GM12878 (cell line): ENCODE measurements at regions not wholly inside any gene's neighbourhood (a gene's known extent, or its start where the extent isn't known, plus 50 kb on each side); places are given as distances from the start of the nearest gene placed in this dataset.

Experiments
- BCL11A ChIP-seq: IDR thresholded peaks from 2 replicates; pipeline ENCODE4 v1.6.1; 2011; ENCODE audit warnings: low read depth, low read length
- BMI1 ChIP-seq: fragments of 450-650 bp; IDR thresholded peaks from 2 replicates; pipeline ENCODE4 v1.6.1; 2016; ENCODE audit warnings: mild to moderate bottlenecking, moderate library complexity, borderline replicate concordance
- CHD2 ChIP-seq: IDR thresholded peaks from 2 replicates; pipeline ENCODE4 v1.6.1; 2011; ENCODE audit warnings: low read depth, low read length, improper control_type of control experiment, borderline replicate concordance
- ETV6 ChIP-seq, 2 experiments: fragments of 450-650 bp in 1 of 2; IDR thresholded peaks in 1 of 2; conservative IDR thresholded peaks in 1 of 2; 2 replicates each; pipeline ENCODE4 v1.6.1; 2014; ENCODE audit warnings: antibody characterized with exemption in 1 of 2, borderline replicate concordance in 1 of 2, low read depth in 1 of 2, mild to moderate bottlenecking in 1 of 2, moderate library complexity in 1 of 2
- EZH2 ChIP-seq: IDR thresholded peaks from 2 replicates; pipeline ENCODE4 v1.6.1; 2012; ENCODE audit warnings: low read depth, mild to moderate bottlenecking, control low read depth, inconsistent platforms, low read length, borderline replicate concordance; ENCODE audit not compliant: control insufficient read depth
- GATAD2B ChIP-seq: fragments of 450-650 bp; conservative IDR thresholded peaks from 2 replicates; pipeline ENCODE4 v1.6.1; 2017; ENCODE audit warnings: low read depth, mild to moderate bottlenecking, moderate library complexity
- IRF4 ChIP-seq: IDR thresholded peaks from 2 replicates; pipeline ENCODE4 v1.6.1; 2011; ENCODE audit warnings: low read depth, low read length
- KAT2A ChIP-seq: conservative IDR thresholded peaks from 2 replicates; pipeline ENCODE4 v1.6.1; 2011; ENCODE audit warnings: low read depth, low read length; ENCODE audit not compliant: control insufficient read depth
- KLF5 ChIP-seq: fragments of 450-650 bp; IDR thresholded peaks from 2 replicates; pipeline ENCODE4 v1.6.1; 2014; ENCODE audit warnings: mild to moderate bottlenecking; ENCODE audit not compliant: partially characterized antibody
- NFIC ChIP-seq: IDR thresholded peaks from 2 replicates; pipeline ENCODE4 v1.6.1; 2012; ENCODE audit warnings: low read depth, mild to moderate bottlenecking, inconsistent platforms, low read length, moderate library complexity
- NR2C1 ChIP-seq: fragments of 450-650 bp; IDR thresholded peaks from 2 replicates; pipeline ENCODE4 v1.6.1; 2017; ENCODE audit warnings: antibody characterized with exemption, mild to moderate bottlenecking, moderate library complexity
- NRF1 ChIP-seq: conservative IDR thresholded peaks from 2 replicates; pipeline ENCODE4 v1.6.1; 2011; ENCODE audit warnings: mild to moderate bottlenecking, low read depth, low read length, improper control_type of control experiment
- POLR2AphosphoS2 ChIP-seq: IDR thresholded peaks from 2 replicates; pipeline ENCODE4 v1.6.1; 2011; ENCODE audit warnings: low read depth, mild to moderate bottlenecking, low read length, improper control_type of control experiment, moderate library complexity
- POU2F2 ChIP-seq: IDR thresholded peaks from 3 replicates; pipeline ENCODE4 v1.6.1; 2011; ENCODE audit warnings: low read depth, mild to moderate bottlenecking, low read length, borderline replicate concordance
- SMC3 ChIP-seq: IDR thresholded peaks from 2 replicates; pipeline ENCODE4 v1.6.1; 2011; ENCODE audit warnings: low read length, improper control_type of control experiment, borderline replicate concordance
- SPI1 ChIP-seq: IDR thresholded peaks from 2 replicates; pipeline ENCODE4 v1.6.1; 2011; ENCODE audit warnings: low read depth, mild to moderate bottlenecking, low read length, moderate library complexity, borderline replicate concordance; ENCODE audit not compliant: insufficient read depth
- STAT3 ChIP-seq: IDR thresholded peaks from 2 replicates; pipeline ENCODE4 v1.6.1; 2011; ENCODE audit warnings: low read depth, low read length, improper control_type of control experiment
- USF1 ChIP-seq: IDR thresholded peaks from 2 replicates; pipeline ENCODE4 v1.6.1; 2011; ENCODE audit warnings: borderline replicate concordance, low read depth, mild to moderate bottlenecking, moderate library complexity, mixed read lengths, low read length; ENCODE audit not compliant: insufficient read depth; ENCODE audit errors: extremely low read length
- ZNF274 ChIP-seq: IDR thresholded peaks from one replicate; pipeline ENCODE4 v1.8.0; 2011; ENCODE audit not compliant: insufficient read length, insufficient read depth
- ZSCAN29 ChIP-seq: fragments of 450-650 bp; IDR thresholded peaks from 2 replicates; pipeline ENCODE4 v1.6.1; 2017; ENCODE audit warnings: mild to moderate bottlenecking, moderate library complexity
- TF ChIP-seq, protein P1 (sequence below): IDR thresholded peaks from 2 replicates; pipeline ENCODE4 v1.6.1; 2012; ENCODE audit warnings: low read depth, low read length, improper control_type of control experiment
- TF ChIP-seq, protein P2 (sequence below): fragments of 450-650 bp; IDR thresholded peaks from 2 replicates; pipeline ENCODE4 v1.6.1; 2016; ENCODE audit warnings: mild to moderate bottlenecking, moderate library complexity, borderline replicate concordance

- TF ChIP-seq KAT2A (no peak), BMI1 (0 out of 2 replicates have a peak, but pooled peaks have one; percentile 50), POLR2AphosphoS2 (no peak), USF1 (no peak), POU2F2 (peak; percentile 92), ZSCAN29 (no peak), EZH2 (no peak), ETV6 (conservative IDR thresholded peaks at IDR 0.05 in 1 of 2, IDR thresholded peaks at IDR 0.05 in 1 of 2; ENCODE audit: borderline replicate concordance in 1 of 2, low read depth in 1 of 2) (peak in 1 of 2 experiments; percentile 72; a peak in 2 of 4 replicates), ZNF274 (no peak), NFIC (peak; percentile 93), IRF4 (peak; percentile 85), STAT3 (peak; percentile 22; the same call in 1 of the 2 replicates), CHD2 (peak; percentile 70), NRF1 (no peak), BCL11A (peak; percentile 69), GATAD2B (no peak; the same call in 1 of the 2 replicates), SPI1 (peak; percentile 93), NR2C1 (no peak), KLF5 (no peak), SMC3 (peak; percentile 41; the same call in 1 of the 2 replicates)
- TF ChIP-seq, protein P1, sequence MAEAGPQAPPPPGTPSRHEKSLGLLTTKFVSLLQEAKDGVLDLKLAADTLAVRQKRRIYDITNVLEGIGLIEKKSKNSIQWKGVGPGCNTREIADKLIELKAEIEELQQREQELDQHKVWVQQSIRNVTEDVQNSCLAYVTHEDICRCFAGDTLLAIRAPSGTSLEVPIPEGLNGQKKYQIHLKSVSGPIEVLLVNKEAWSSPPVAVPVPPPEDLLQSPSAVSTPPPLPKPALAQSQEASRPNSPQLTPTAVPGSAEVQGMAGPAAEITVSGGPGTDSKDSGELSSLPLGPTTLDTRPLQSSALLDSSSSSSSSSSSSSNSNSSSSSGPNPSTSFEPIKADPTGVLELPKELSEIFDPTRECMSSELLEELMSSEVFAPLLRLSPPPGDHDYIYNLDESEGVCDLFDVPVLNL, result no peak
- TF ChIP-seq, protein P2, sequence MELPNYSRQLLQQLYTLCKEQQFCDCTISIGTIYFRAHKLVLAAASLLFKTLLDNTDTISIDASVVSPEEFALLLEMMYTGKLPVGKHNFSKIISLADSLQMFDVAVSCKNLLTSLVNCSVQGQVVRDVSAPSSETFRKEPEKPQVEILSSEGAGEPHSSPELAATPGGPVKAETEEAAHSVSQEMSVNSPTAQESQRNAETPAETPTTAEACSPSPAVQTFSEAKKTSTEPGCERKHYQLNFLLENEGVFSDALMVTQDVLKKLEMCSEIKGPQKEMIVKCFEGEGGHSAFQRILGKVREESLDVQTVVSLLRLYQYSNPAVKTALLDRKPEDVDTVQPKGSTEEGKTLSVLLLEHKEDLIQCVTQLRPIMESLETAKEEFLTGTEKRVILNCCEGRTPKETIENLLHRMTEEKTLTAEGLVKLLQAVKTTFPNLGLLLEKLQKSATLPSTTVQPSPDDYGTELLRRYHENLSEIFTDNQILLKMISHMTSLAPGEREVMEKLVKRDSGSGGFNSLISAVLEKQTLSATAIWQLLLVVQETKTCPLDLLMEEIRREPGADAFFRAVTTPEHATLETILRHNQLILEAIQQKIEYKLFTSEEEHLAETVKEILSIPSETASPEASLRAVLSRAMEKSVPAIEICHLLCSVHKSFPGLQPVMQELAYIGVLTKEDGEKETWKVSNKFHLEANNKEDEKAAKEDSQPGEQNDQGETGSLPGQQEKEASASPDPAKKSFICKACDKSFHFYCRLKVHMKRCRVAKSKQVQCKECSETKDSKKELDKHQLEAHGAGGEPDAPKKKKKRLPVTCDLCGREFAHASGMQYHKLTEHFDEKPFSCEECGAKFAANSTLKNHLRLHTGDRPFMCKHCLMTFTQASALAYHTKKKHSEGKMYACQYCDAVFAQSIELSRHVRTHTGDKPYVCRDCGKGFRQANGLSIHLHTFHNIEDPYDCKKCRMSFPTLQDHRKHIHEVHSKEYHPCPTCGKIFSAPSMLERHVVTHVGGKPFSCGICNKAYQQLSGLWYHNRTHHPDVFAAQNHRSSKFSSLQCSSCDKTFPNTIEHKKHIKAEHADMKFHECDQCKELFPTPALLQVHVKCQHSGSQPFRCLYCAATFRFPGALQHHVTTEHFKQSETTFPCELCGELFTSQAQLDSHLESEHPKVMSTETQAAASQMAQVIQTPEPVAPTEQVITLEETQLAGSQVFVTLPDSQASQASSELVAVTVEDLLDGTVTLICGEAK, result no peak
These were observed 58.9 kb upstream of the EEA1 start (continued) for GRCh38 chr12:92987846-92988621.
